Retinal pigment epithelial cell (primary cell): ENCODE measurements at regions not wholly inside any gene's neighbourhood (a gene's known extent, or its start where the extent isn't known, plus 50 kb on each side); places are given as distances from the start of the nearest gene placed in this dataset.
"Not testable (repeated sequence)": the region's sequence is repeated elsewhere in the genome, so short reads cannot be mapped to it uniquely, and the experiment has no call there.

Experiments
- DNase-seq: peaks from one replicate; pipeline ENCODE4 v3.0.0-alpha.2; 2010; ENCODE audit warnings: low read depth
- H3K4me3 ChIP-seq: 2 replicates; pipeline ENCODE4 v1.5.1; 2011; ENCODE audit warnings: mild to moderate bottlenecking, low read length, control low read depth, moderate library complexity
- CTCF ChIP-seq: conservative IDR thresholded peaks from 2 replicates; pipeline ENCODE4 v1.5.1; 2011; ENCODE audit warnings: low read depth, low read length, control low read depth, inconsistent platforms

GRCh38 chr16:64345142-64345541, 776.7 kb downstream of the CDH11 start:
- no peak for TF ChIP-seq CTCF
- DNase-seq, result no peak
- H3K4me3 ChIP-seq, result no peak overlapping the region

GRCh38 chr16:64343820-64344443, 777.9 kb downstream of the CDH11 start:
- H3K4me3 ChIP-seq, DNase-seq: not testable (repeated sequence)

- no peak overlapping the region for H3K4me3 ChIP-seq
- no peak for DNase-seq
- no peak for TF ChIP-seq CTCF
Observed at GRCh38 chr16:64343061-64343819, 778.6 kb downstream of the CDH11 start.

GRCh38 chr16:64341336-64341735, 780.5 kb downstream of the CDH11 start:
- not testable (repeated sequence) for DNase-seq, H3K4me3 ChIP-seq

GRCh38 chr16:64339052-64339770, 782.7 kb downstream of the CDH11 start:
- no peak overlapping the region for H3K4me3 ChIP-seq
- no peak for DNase-seq
- TF ChIP-seq CTCF, result no peak

GRCh38 chr16:64321881-64322280, 800.0 kb downstream of the CDH11 start:
- TF ChIP-seq CTCF, result no peak
- DNase-seq, result no peak
- H3K4me3 ChIP-seq, result no peak overlapping the region

GRCh38 chr16:64321066-64321465, 800.8 kb downstream of the CDH11 start:
- H3K4me3 ChIP-seq, result no peak overlapping the region
- no peak for TF ChIP-seq CTCF
- DNase-seq, result no peak

GRCh38 chr16:64317601-64318000, 804.3 kb downstream of the CDH11 start:
- H3K4me3 ChIP-seq, result no peak overlapping the region
- DNase-seq, result no peak
- TF ChIP-seq CTCF, result no peak
